WI38 (cell line): ENCODE measurements at regions not wholly inside any gene's neighbourhood (a gene's known extent, or its start where the extent isn't known, plus 50 kb on each side); places are given as distances from the start of the nearest gene placed in this dataset.

Experiments
- H3K4me3 ChIP-seq: 2 replicates; pipeline ENCODE4 v1.5.1; 2011; ENCODE audit warnings: low read depth, mild to moderate bottlenecking, control low read depth, low read length
- TF ChIP-seq, protein P1 (sequence below): IDR thresholded peaks from 2 replicates; pipeline ENCODE4 v1.5.1; 2012; ENCODE audit warnings: low read depth, mild to moderate bottlenecking, control low read depth, low read length

DNA sequence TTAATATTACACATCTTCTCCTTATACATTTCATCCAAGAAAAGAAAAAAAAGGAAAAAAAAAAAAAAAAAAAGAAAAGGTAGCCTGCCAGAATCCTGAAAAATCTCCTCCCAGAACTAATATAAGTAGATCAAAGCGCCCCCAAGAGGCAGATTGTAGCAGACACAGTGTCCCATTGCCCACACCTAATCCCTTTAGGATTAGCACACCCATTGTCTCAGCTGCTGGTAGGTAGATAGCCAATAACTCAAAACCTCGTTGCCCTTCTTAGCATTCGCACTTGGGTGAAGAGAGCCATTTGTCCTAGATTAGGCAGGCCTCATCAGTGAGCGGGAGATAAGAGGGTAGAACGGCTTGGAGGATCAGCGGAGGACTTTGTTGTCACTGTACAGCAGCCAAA lies 100.2 kb upstream of the SORCS1 start:
- TF ChIP-seq, protein P1, sequence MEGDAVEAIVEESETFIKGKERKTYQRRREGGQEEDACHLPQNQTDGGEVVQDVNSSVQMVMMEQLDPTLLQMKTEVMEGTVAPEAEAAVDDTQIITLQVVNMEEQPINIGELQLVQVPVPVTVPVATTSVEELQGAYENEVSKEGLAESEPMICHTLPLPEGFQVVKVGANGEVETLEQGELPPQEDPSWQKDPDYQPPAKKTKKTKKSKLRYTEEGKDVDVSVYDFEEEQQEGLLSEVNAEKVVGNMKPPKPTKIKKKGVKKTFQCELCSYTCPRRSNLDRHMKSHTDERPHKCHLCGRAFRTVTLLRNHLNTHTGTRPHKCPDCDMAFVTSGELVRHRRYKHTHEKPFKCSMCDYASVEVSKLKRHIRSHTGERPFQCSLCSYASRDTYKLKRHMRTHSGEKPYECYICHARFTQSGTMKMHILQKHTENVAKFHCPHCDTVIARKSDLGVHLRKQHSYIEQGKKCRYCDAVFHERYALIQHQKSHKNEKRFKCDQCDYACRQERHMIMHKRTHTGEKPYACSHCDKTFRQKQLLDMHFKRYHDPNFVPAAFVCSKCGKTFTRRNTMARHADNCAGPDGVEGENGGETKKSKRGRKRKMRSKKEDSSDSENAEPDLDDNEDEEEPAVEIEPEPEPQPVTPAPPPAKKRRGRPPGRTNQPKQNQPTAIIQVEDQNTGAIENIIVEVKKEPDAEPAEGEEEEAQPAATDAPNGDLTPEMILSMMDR, result no peak
- H3K4me3 ChIP-seq, result no peak overlapping the region

DNA sequence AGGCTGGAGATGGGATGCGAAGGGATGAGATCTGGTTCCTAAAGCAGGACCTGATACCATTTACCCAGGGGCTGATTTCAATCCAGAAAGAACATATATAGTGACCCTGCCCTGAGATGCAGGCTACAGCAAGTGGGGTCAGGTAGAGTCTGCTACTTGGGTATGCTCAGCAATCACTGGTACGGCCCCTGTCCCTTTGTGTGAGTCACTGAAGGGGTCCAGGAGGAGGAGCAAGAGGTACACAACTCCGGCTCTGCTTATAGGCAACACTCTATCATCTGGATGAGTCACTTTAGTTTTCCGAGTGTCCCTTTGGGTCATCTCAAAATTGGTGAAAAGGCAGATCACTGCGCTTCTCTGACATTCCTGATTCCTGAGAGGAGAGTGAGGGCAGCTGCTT lies 79.6 kb upstream of the SORCS1 start:
- TF ChIP-seq, protein P1, result no peak
- no peak overlapping the region for H3K4me3 ChIP-seq

DNA sequence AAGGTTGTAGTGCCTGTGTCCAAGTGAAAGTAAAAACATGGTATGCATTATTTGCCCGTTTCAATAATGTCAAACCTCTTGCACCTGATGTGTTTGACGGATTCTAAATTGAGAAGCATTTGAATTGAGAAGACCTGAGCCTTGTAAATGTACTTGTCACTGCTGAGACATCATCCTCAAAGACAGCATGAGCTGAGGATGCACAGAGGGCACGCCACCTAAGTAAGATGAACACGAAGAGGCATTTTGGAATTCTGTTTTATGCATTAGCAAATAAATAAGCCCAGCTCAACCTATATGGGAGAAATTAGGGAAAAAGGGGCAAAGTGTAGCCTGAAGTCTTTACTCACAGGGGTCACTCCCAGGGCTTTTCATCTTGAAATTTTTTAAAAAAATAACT lies 73.8 kb upstream of the SORCS1 start:
- TF ChIP-seq, protein P1, result no peak
- H3K4me3 ChIP-seq, result no peak overlapping the region

DNA sequence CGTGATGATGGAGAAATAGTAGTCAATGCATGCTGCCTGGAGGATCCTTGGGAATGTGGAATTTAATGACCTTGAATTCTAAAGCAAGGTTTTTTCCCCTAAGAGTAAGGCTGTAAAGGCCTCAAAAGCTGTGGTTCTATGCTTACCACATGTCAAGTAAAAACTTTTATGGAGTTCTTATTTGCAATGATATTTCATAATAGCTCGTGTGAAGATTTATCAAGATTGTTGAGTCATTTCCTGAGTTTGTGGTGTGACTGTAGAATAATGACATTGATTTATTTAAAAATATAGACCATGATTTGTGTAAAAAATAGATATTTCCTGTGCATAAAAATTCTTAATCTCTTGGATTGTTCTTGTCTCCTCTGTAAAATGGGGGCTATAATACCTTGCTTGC lies 67.5 kb upstream of the SORCS1 start:
- TF ChIP-seq, protein P1, result no peak
- H3K4me3 ChIP-seq, result no peak overlapping the region

DNA sequence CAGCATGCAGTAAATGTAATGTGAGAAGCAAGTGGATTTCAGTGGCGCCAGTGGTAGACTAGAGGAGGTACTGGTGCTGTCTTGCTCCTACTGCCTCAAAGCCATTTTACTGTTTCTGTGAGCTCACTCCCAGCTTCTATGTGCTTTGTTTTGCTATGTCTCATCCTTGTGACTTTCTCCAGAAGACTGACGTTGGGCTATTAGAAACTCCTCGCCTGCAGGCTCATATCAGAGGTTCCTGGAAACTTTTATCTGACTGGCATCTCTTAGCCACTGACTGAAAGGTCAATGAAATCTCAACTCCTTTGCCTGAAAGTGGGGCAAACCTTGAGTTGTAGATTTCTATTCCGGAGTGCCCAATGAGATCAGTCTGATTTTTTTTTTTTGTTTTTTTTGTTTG lies 66.4 kb upstream of the SORCS1 start:
- TF ChIP-seq, protein P1, result no peak
- no peak overlapping the region for H3K4me3 ChIP-seq

DNA sequence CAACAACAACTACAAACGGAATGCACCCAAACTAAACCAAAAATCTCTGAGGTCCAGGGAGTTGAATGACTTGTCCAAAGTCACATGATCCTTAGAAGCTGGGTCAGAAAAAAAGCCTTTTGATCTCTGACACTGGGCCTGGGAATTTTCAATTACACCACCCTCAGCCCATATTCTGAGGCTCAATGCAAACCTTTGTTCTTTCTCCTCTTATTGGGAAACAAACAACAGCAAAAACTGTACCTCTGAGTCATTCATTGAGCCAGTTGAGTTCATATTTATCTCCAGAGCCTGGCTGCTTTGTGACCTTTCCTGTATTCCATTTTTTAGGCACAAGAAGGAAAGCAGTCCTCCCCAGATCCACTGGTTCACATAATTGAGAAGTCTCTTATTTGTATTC lies 51.2 kb upstream of the SORCS1 start:
- H3K4me3 ChIP-seq, result no peak overlapping the region
- TF ChIP-seq, protein P1, result no peak
